H4 (cell line): ENCODE measurements at regions not wholly inside any gene's neighbourhood (a gene's known extent, or its start where the extent isn't known, plus 50 kb on each side); places are given as distances from the start of the nearest gene placed in this dataset.
A peak's percentile ranks its signal among the peaks of the same experiment; 100 is the strongest.

Experiments used
- DNase-seq: peaks from one replicate; pipeline ENCODE4 v3.0.0-alpha.2; 2015; ENCODE audit warnings: low spot score

GRCh38 chr14:42624980-42625761 lies 1018.5 kb downstream of the LRFN5 start:
- no peak for DNase-seq

GRCh38 chr14:42617005-42617404 lies 1010.3 kb downstream of the LRFN5 start:
- DNase-seq: no peak

DNA sequence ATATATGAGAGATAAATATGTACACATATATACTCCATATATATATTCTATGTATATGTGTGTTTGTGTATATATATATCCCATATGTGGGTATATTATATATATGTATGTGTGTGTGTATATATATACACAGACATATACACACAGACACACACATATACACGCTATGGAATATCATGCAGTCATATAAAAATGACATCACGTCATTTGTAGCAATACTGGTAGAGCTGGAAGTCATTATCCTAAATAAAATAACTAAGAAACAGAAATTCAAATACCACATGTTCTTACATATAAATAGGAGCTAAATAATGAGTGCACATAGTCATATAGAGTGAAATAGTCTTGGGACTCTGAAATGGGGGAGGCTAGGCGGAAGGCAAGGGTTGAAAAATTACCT lies 1000.2 kb downstream of the LRFN5 start:
- DNase-seq: no peak

- DNase-seq: no peak
Measured at GRCh38 chr14:42602336-42602845, 995.7 kb downstream of the LRFN5 start.

DNA sequence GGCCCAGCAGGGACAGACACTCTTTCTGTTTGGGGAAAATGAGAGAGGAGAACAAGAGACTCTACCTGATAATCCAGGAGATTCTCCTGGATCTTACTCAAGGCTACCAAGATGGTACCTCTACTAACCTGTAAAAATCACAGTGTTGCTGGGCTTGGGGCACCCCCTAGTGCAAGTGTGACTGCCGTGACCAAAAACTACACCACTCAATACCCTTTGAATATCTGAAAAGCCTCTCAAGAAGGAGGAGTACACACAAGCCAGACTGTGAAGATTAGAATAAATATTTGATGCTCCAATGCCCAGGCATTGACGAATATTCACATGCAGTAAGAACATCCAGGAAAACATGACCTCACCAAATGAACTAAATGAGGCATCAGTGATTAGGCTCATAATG lies 965.4 kb downstream of the LRFN5 start:
- no peak for DNase-seq

DNA sequence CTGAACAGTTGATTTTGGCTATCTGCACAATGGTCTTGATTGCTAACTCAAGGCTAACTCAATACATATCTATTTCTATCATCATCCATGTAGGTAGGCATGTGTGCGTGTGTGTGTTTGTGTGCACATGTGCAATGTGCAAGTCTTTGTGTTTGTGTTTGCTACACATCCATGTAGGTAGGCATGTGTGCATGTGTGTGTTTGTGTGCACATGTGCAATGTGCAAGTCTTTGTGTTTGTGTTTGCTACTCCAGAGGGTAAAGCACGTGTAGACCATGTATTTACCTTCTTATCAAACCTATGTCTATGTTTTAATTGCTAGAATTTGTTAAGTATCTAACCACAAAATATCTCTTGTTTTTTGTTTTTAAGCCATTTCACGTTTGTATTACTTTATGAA lies 962.6 kb downstream of the LRFN5 start:
- DNase-seq: no peak

DNA sequence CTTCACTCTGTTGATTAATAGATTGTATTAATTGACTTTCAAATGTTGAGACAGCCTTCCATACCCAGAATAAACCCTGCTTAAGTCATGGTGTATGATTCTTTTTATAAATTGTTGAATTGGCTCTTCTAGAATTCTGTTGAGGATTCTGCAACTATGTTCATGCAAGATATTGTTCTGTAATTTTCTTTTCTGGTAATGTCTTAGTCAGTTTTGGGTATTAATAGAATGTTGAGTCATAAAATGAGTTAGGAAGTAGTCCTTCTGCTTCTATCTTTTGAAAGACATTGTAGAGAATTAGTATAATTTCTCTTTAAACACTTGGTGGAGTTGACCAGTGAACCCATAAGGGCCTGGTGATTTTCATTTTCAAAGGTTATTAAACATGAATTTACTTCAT lies 958.9 kb downstream of the LRFN5 start:
- DNase-seq: no peak

DNA sequence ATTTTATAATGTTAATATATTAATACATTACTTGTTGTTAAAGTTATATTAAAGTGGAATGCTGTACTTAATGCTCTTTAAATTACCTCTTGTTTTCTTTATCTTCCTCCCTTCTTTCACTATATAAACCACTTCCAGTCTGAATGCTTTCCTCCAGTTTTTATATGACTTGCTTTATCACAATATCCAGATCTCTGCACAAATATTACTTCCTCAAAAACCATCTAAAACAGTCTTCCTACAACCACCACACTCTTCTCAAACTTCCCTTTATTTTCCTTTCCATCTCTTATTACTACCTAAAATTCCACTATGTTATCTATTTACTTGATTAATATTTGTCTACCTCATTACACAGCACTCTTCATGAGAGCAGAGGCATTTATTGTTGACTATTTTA lies 956.6 kb downstream of the LRFN5 start:
- DNase-seq: no peak

DNA sequence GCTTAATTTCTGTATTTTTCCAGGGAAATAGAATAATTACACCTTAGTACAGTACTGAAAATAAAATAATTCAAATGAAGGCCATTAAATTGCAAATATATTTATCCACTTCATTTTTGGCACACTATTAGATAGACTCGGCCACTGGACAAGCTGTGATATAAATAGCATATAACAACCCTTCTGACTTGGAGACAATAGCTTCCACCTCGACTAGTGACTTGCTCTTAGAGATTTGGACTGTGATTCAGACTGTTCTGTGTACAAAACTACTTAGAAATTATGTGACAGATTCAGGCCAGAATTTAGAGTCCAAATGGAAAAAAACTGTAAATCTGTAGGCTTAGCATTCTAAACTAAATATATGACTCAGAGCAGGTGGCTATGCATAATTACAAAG lies 949.9 kb downstream of the LRFN5 start:
- DNase-seq: no peak

GRCh38 chr14:42555365-42555764 lies 948.7 kb downstream of the LRFN5 start:
- no peak for DNase-seq

- DNase-seq: no peak
Measured at GRCh38 chr14:42554091-42554490, 947.4 kb downstream of the LRFN5 start.

- no peak for DNase-seq
Measured at GRCh38 chr14:42550310-42550709, 943.6 kb downstream of the LRFN5 start.

DNA sequence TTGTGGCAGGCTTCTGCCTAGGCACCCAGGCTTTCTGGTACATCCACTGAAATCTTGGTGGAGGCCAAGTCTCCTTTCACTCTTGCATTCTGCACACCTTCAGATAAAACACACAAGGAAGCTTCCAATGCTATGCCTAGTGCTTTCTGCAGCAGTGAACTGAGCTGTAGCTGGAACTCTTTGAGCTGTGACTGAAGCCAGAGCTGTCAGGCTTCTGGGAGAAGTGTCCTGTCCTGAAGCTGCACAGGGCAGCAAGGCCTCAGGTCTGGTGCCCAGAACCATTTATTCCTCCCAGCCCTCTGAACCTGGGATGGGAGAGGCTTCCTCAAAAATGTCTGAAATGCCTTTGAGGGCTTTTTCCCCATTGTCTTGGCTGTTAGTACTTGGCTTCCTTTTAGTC lies 941.7 kb downstream of the LRFN5 start:
- DNase-seq: no peak

- DNase-seq: no peak
Measured at GRCh38 chr14:42545636-42546035, 939.0 kb downstream of the LRFN5 start.

GRCh38 chr14:42541535-42542001 lies 934.9 kb downstream of the LRFN5 start:
- peak; percentile 7 for DNase-seq

DNA sequence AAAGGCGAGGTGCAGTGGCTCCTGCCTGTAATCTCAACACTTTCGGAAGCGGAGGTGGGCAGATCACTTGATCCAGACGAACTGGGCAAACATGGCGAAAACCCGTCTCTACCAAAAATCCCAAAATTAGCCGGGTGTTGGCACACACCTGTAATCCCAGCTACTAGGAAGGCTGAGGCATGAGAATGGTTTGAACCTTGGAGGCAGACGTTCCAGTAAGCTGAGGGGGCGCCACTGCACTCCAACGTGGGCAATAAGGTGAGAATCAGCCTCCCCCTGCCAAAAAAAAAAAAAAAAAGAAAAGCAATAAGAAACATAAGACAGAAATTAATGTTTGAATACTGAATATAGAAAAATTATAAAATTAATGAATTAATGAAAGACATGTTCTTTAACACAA lies 928.7 kb downstream of the LRFN5 start:
- no peak for DNase-seq

DNA sequence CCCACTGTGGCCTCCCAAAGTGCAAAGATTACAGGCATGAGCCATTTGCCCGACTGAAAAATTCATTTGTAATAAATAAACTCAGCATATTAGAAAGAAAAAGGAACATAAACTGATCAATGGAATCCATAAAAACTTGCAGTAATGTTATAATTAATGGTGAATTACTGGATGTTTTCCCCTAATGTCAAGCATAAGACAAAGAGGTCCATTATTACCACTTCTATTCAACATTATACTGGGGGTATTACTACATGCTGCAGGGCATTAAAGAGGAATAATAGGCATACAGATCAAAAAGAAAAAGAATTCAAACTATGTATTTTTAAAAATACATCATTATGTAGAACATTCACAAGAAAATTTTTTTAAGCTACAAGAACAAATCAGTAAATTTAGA lies 926.8 kb downstream of the LRFN5 start:
- no peak for DNase-seq

DNA sequence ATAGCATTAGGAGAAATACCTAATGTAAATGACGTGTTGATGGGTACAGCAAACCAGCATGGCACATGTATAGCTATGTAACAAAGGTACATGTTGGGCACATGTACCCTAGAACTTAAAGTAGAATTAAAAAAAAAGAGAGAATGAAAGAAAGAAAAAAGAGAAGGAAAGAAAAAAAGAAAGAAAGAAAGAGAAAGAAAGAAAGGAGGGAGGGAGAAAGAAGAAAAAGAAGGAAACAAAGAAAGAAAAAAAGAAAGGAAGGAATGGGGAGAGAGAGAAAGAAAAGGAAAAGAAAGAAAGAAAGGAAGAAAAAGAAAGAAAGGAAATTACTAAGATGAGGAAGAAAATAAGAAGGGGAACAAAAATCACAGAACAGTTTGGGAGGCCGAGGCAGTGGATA lies 925.5 kb downstream of the LRFN5 start:
- DNase-seq: no peak

DNA sequence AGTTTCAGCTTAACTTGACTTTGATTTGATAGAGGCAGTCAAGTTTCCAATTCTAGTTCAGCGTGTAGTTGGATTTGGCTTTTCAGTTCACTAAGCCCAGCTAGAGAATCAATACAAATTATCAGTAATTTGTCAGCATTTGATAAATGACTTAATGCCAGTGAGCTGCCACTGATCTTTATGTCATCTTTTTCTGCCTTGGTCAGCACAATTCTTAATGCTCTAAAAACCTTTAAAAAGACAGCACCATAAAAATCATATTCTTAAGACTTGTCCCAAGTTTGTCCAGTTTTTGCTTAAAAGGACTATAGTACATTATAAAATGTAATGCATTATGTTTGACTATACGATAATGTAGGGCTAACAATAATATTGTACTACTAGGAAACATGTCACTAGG lies 920.5 kb downstream of the LRFN5 start:
- no peak for DNase-seq

GRCh38 chr14:42523666-42524065 lies 917.0 kb downstream of the LRFN5 start:
- DNase-seq: peak; percentile 57

DNA sequence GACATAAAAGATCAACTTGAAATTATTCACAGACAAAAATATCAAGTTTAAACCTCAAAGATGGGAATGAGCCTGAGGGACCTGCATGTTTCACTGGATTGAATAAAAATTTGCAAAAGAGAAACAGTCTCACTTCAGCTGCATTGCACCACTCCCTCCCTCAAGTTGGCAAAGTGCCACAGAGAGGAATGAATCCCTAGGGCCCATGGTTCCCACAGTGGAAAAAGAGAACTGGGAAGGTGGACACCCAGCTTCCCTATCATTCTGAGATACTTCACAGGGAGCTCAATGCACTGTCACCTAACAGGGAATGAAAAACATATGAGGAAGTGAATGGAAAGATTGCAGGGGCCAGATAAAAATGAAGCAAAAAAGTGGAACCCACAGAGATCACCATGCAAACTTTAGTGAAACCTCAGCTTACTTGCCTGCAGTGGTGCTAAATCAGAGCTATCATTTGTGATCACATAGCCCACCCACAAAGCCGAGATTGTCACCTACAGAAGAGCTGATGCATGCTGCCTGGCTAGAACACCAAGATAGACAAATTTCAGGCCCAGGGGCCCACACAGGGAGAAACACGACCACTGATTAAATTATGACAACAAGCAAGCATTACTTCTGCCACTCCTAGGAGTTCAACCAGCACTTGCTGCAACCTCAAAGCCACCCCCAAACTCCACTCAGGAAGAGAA lies 911.3 kb downstream of the LRFN5 start:
- no peak for DNase-seq

GRCh38 chr14:42513837-42514236 lies 907.2 kb downstream of the LRFN5 start:
- DNase-seq: no peak

DNA sequence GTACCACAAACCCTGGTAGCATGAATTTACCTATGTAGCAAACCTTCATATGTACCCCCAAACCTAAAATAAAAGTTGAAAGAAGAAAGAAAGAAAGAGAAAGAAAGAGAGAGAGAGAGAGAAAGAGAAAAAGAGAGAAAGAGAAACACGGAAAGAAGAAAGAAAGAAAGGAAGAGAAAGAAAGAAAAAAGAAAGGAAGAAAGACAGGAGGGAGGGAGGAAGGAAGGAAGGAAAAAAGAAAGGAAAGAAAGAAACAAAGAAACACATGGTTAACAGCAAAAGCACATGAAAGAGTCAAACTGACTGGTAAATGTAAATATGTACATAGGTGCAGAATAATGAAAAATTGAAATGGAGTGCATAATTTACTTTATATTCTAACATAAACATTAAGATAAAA lies 903.4 kb downstream of the LRFN5 start:
- no peak for DNase-seq
